Stimulated activated CD8-positive, alpha-beta memory T cell treated with anti-CD3 and anti-CD28 coated beads, Interleukin-7, amount 100 ng/mL, for 4 hours (primary cell): ENCODE measurements at regions not wholly inside any gene's neighbourhood (a gene's known extent, or its start where the extent isn't known, plus 50 kb on each side); places are given as distances from the start of the nearest gene placed in this dataset.
"Not testable (repeated sequence)": the region's sequence is repeated elsewhere in the genome, so short reads cannot be mapped to it uniquely, and the experiment has no call there.

Source experiments
- DNase-seq, 2 donors: peaks; one replicate each; pipeline ENCODE4 v3.0.0-alpha.2; 2020; ENCODE audit warnings: low read depth in 2 of 2

- no peak for DNase-seq
Observed at GRCh38 chr21:31455506-31455905, 111.4 kb upstream of the TIAM1 start.

DNA sequence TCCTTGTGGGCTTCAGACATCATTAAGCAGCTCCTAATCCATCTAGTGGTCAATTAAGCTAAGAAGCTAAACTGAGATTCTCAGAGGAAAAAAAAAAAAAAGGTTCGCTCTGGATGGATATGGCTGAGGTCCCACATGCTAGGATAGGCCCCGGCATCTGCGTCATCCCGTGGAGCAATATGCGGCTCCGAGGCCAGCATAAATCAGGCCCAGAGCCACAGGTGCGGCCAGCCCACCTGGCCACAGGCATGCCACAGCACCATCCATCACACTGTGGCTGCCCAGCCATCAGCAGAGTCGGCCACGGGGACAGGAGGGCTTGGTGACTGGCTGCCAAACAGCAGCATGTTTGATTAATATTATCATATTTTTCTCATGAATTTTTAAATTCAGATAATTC is 106.9 kb upstream of the TIAM1 start:
- no peak for DNase-seq

GRCh38 chr21:31449921-31450535 is 106.0 kb upstream of the TIAM1 start:
- DNase-seq, result no peak

DNA sequence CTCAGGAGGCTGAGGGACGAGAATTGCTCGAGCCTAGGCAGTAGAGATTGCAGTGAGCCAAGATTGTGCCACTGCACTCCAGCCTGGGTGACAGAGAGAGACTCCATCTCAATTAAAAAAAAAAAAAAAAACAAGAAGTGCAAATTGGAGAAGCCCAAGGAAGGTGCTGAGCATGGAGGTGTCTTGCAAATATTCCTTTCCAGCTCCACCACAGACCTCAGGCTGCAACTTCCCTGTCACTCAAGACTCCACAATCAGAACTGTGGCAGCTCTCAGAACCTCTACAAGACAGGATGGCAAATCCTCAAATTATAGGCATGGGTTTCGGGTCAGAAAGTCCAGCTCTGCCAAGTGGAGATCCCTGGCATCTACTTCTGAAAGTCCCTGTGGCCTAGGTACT is 104.4 kb upstream of the TIAM1 start:
- no peak for DNase-seq

DNA sequence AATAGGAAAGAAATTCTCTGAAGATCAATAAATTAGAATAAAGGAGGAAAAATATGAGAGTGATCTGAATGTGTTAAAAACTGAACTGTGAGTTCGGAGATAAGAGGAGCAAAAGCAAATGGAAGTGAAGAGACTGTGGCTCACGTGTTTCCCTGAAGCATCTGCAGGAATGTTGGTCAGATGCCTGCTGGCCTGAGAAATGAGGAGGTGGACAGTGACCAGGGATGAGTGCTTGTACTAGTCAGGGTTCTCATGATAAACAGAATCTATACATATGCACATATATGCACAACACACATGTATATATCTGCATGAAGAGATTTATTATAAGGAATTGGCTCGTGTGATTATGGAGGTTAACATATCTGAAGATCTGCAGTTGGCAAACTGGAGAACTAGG is 103.4 kb upstream of the TIAM1 start:
- DNase-seq, result no peak

DNA sequence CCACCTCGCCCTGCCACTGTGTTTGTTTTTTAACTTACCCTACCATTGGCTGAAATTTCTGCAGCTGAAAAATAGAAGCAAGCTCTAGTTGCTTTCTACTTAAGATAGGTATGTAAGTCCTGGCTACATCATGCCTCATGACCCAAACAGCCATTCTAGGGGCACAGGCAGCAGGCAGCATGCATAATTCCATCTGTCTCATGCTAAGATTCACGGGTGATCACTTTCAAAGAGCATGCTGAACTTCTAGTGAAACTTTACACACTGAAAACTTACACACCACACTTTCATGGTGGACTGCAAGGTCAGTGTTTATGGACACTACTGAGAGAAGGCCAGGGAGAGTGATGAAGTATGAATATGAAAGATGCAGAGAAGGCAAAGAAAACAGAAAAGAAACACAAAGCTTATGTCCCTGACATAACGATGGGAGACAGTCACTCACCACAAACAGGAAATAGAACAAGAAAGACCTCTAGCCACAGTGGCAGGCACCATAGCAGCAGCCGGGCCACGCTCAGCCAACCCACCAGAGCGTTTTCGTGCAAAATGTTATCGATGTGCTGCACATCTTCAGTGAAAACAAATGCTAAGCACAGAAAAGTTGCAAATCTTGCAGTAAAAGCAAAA is 102.3 kb upstream of the TIAM1 start:
- DNase-seq, result peak; percentile 6 to 14

DNA sequence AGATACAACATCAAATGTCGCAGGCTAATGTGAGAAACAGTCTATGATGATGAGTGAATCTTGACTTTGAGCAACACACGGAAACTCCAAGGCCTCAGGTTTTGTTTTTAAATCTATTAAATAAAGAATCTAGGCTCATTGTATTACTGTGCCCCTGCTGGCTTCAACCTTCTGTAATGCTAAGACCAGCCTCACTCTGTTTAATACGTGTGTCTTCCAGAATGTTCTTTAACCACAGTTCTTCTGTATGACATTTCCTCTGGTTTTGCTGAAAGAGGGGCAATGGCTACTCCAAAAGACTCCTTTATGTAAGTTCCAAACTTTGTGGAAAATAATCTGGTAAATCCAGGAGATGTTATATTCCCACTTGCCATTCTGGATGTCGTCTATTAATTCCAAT is 101.1 kb upstream of the TIAM1 start:
- DNase-seq, result no peak

GRCh38 chr21:31443736-31444521 is 99.9 kb upstream of the TIAM1 start:
- DNase-seq, result peak in 1 of 2 donors; percentile 5

GRCh38 chr21:31442339-31442738 is 98.3 kb upstream of the TIAM1 start:
- no peak for DNase-seq

DNA sequence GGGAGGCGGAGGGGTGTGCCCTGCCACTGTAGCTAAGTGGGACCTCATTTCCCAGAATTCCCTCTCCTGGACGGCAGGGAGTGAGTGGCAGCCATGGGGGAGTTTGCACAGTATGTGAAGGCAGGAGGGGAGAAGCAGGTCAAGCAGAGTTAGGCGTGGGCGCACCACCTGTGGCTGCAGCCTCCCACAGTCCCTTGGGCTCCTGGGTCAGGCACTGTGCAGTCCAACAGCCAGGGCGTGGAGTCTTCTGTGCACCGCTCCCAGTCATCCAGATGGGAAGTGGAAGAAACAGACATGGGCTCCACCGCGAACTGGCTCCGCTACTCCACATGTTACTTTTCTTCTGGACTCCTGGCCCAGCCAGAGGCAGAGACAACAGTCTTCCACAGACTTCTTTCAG is 85.4 kb upstream of the TIAM1 start:
- no peak for DNase-seq

DNA sequence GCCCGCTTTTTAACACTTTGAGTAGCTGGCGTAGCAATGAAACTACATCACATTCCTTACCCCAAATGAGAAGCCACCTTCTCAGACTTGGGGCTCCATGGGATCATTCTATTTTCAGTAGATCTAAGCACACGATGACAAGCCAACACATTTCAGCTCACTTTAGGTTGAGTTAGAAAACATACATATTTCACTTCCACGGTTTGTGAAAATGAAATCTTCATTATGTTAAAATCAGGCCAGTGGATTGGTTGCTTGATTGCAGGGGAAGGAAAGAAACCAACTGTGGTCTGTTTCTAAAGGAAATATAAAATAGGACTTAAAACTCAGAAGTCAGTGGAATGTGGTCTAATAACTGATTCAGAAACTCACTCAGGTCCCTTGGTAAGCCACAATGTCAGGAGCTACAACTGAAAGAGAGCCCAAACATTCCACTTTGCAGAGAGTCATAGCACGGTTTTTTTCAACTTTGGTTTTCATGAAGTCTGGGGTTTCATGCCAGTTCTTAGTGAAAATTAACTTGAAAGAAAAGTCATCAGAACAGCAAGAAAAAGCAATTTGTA is 82.3 kb upstream of the TIAM1 start:
- DNase-seq, result no peak

DNA sequence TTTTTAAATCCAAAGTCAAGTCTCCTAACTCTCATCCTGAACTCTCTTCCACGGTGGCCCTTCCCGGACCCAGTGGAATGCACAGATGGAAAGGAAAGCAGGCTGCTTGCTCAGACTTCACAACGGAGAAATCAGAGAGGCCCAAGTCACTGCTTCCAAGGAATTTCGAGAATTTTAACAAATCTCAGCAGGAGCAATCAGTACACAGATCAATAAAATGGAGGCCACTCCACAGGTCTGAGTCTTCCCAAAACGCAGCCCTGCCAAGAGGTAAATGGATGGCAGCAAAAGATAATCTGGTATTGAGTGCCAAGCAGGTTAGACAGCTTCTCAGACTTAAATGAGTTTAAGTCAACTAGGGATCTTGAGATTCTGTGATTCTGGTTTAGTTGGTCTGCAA is 81.1 kb upstream of the TIAM1 start:
- DNase-seq, result no peak

DNA sequence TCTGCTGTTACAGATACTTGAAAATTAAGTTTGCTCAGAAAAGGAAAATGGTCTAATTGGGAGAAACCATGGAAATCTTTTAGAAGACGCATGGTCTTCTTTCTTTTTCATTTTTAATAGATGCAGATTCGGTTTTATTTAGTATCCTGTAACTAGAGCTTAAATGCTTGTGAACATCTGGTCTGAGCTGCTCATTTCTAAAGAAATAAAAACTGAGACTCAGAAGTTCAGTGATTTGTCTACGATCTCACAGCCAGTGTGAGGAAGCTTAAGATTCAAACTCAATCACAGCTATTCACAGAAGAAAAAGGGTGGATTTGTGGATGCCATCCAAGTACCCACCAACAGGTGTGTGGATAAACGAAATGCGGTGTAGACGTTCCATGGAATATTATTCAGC is 80.0 kb upstream of the TIAM1 start:
- no peak for DNase-seq

GRCh38 chr21:31420988-31421387 is 76.9 kb upstream of the TIAM1 start:
- DNase-seq, result no peak

GRCh38 chr21:31420354-31420753 is 76.3 kb upstream of the TIAM1 start:
- DNase-seq, result no peak

- DNase-seq, result no peak
Observed at GRCh38 chr21:31418377-31419001, 74.4 kb upstream of the TIAM1 start.

DNA sequence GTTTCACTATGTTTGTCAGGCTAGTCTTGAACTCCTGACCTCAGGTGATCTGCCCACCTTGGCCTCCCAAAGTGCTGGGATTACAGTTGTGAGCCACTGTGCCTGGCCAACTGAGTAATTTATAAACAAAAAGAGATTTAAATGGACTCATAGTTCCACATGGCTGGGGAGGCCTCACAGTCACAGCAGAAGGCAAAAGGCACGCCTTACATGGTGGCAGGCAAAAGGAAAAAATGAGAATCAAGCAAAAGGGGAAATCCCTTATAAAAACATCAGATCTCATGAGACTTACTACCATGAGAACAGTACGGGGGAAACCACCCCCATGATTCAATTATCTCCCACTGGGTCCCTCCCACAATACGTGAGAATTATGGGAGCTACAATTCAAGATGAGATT is 73.2 kb upstream of the TIAM1 start:
- DNase-seq, result not testable (repeated sequence)

DNA sequence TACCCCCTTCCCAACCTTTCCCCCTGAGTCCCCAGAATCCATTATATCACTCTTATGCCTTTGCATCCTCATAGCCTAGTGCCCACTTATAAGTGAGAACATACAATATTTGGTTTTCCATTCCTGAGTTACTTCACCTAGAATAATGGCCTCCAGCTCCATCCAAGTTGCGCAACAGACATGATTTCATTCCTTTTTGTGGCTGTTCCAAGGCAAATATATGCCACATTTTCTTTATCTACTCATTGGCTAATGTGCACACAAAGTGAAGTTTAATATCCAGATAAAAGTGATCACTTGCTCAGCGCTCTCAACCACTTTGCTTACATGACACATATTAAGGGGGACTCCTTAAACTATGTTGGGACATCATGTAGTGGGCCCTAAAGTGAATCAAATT is 72.4 kb upstream of the TIAM1 start:
- no peak for DNase-seq

GRCh38 chr21:31414263-31415000 is 70.4 kb upstream of the TIAM1 start:
- DNase-seq, result no peak

- DNase-seq, result no peak
Observed at GRCh38 chr21:31413698-31414097, 69.6 kb upstream of the TIAM1 start.

DNA sequence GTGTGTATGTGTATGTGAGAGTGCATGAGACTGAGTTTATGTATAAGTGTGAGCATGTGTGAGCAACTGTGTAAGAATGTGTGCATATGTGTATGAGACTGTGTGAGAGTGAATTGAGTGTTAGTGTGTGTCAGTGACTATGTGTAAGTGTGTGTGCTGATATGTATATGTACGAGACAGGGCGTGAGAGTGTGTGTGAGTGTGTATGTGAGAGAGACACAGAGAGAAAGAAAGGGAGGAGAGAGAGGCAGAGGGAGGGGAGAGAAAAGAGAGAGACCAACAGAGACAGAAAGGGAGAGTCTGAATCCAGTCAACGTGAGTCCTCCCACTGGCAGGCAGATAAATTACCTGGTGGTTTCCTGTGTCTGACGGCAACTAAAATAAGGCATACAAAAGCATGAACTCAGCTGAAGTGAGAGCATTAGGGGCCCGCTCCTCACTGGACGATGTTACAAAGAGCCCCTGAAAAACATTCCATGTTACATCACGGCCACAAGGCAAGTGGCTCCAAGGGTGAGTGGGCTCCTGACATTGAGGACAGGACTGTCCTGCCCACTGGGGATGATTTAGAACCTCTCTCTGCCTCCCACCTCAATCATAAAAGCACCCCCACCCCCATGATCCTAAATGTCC is 66.6 kb upstream of the TIAM1 start:
- no peak for DNase-seq
